GM12892 (cell line): ENCODE measurements at regions not wholly inside any gene's neighbourhood (a gene's known extent, or its start where the extent isn't known, plus 50 kb on each side); places are given as distances from the start of the nearest gene placed in this dataset.

Source experiments
- POLR2A ChIP-seq: IDR thresholded peaks from 2 replicates; pipeline ENCODE4 v1.6.1; 2011; ENCODE audit warnings: low read depth, low read length, control low read depth
- POLR2AphosphoS5 ChIP-seq: IDR thresholded peaks from 2 replicates; pipeline ENCODE4 v1.6.1; 2011; ENCODE audit warnings: low read depth, low read length, control low read depth
- TAF1 ChIP-seq: IDR thresholded peaks from 2 replicates; pipeline ENCODE4 v1.6.1; 2011; ENCODE audit warnings: low read depth, mild to moderate bottlenecking, control low read depth, low read length, borderline replicate concordance

GRCh38 chr5:39822020-39822419 is 397.2 kb upstream of the DAB2 start:
- TF ChIP-seq TAF1, result no peak
- no peak for TF ChIP-seq POLR2A
- no peak for TF ChIP-seq POLR2AphosphoS5
